Esophagus (tissue), 2 donors: ENCODE measurements at regions not wholly inside any gene's neighbourhood (a gene's known extent, or its start where the extent isn't known, plus 50 kb on each side); places are given as distances from the start of the nearest gene placed in this dataset.

Experiments used
- H3K27ac ChIP-seq, 2 donors: one replicate each; pipeline ENCODE4 v1.5.1; 2013; ENCODE audit warnings: low read depth in 2 of 2, mild to moderate bottlenecking in 2 of 2, inconsistent platforms in 1 of 2, low read length in 1 of 2, moderate library complexity in 1 of 2
- H3K27me3 ChIP-seq, 2 donors: one replicate each; pipeline ENCODE4 v1.6.1; 2013; ENCODE audit warnings: low read length in 2 of 2, control low read depth in 1 of 2, mild to moderate bottlenecking in 1 of 2; ENCODE audit not compliant: insufficient read depth in 2 of 2, control insufficient read depth in 1 of 2
- H3K36me3 ChIP-seq, 2 donors: one replicate each; pipeline ENCODE4 v1.6.1; 2013; ENCODE audit warnings: low read length in 1 of 2; ENCODE audit not compliant: control insufficient read depth in 2 of 2, insufficient read depth in 2 of 2
- H3K4me1 ChIP-seq, 2 donors: one replicate each; pipeline ENCODE4 v1.6.1; 2013; ENCODE audit warnings: low read length in 1 of 2; ENCODE audit not compliant: control insufficient read depth in 2 of 2, insufficient read depth in 2 of 2
- H3K4me3 ChIP-seq, 2 donors: one replicate each; pipeline ENCODE4 v1.5.1; 2013; ENCODE audit warnings: low read length in 2 of 2, mild to moderate bottlenecking in 2 of 2, low read depth in 1 of 2, moderate library complexity in 1 of 2
- H3K9me3 ChIP-seq, 2 donors: one replicate each; pipeline ENCODE4 v1.6.1; 2013; ENCODE audit warnings: mild to moderate bottlenecking in 2 of 2, low read depth in 1 of 2, low read length in 1 of 2, moderate library complexity in 1 of 2; ENCODE audit not compliant: control insufficient read depth in 2 of 2, insufficient read depth in 1 of 2
- WGBS, 2 donors: extraction: QIAGEN DNeasy Blood & Tissue Kit; methylation state at CpG; one replicate each; pipeline ENCODE4 v1.1.7; 2013; 5-methylcytosine and 5-hydroxymethylcytosine counted together
- donor health status: healthy with polysubstance abuse.
- donor health status: Bipolar disorder and iron deficiency.

- 80 to 87% methylated on average over 2 of the region's 2 CpGs for WGBS, 2 donors
- H3K4me3 ChIP-seq = no peak overlapping the region
- H3K36me3 ChIP-seq = no peaks in the 10 kb centered on the region
- H3K9me3 ChIP-seq = no peaks in the 10 kb centered on the region
- no peaks in the 10 kb centered on the region for H3K27me3 ChIP-seq
- H3K27ac ChIP-seq = no peak overlapping the region
- H3K4me1 ChIP-seq = no peaks in the 10 kb centered on the region
Observed at GRCh38 chr21:16847211-16847610, 665.6 kb upstream of the CXADR start.

- 79 to 89% methylated on average over 2 of the region's 2 CpGs for WGBS, 2 donors
- Histone ChIP-seq H3K27ac (no peak overlapping the region), H3K27me3 (no peaks in the 10 kb centered on the region), H3K4me1 (no peaks in the 10 kb centered on the region), H3K4me3 (no peak overlapping the region), H3K36me3 (no peaks in the 10 kb centered on the region), H3K9me3 (no peaks in the 10 kb centered on the region)
Observed at GRCh38 chr21:16851054-16851453, 661.8 kb upstream of the CXADR start.

- no peaks in the 10 kb centered on the region for H3K4me1 ChIP-seq
- no peak overlapping the region for H3K4me3 ChIP-seq
- H3K9me3 ChIP-seq = no peaks in the 10 kb centered on the region
- no peak overlapping the region for H3K27ac ChIP-seq
- no peaks in the 10 kb centered on the region for H3K27me3 ChIP-seq
- no peaks in the 10 kb centered on the region for H3K36me3 ChIP-seq
Observed at GRCh38 chr21:16855164-16855667, 657.6 kb upstream of the CXADR start.

GRCh38 chr21:16863362-16863905 is 649.4 kb upstream of the CXADR start:
- H3K27ac ChIP-seq = no peak overlapping the region
- WGBS, 2 donors = 90 to 93% methylated on average over 1 of the region's 1 CpG

GRCh38 chr21:16863908-16864307 is 648.9 kb upstream of the CXADR start:
- WGBS, 2 donors = 74 to 84% methylated on average over 4 of the region's 4 CpGs
- no peaks in the 10 kb centered on the region for H3K36me3 ChIP-seq
- H3K9me3 ChIP-seq = no peaks in the 10 kb centered on the region
- no peaks in the 10 kb centered on the region for H3K27me3 ChIP-seq
- H3K27ac ChIP-seq = no peak overlapping the region
- H3K4me1 ChIP-seq = no peaks in the 10 kb centered on the region
- no peak overlapping the region for H3K4me3 ChIP-seq

More at GRCh38 chr21:16863362-16863905, 649.4 kb upstream of the CXADR start:
- H3K4me1 ChIP-seq = no peaks in the 10 kb centered on the region
- no peaks in the 10 kb centered on the region for H3K36me3 ChIP-seq
- no peak overlapping the region for H3K4me3 ChIP-seq
- H3K27me3 ChIP-seq = no peaks in the 10 kb centered on the region
- no peaks in the 10 kb centered on the region for H3K9me3 ChIP-seq

- Histone ChIP-seq H3K27ac (no peak overlapping the region), H3K4me1 (no peaks in the 10 kb centered on the region), H3K27me3 (no peaks in the 10 kb centered on the region), H3K4me3 (no peak overlapping the region), H3K36me3 (no peaks in the 10 kb centered on the region), H3K9me3 (no peaks in the 10 kb centered on the region)
Observed at GRCh38 chr21:16865632-16866031, 647.2 kb upstream of the CXADR start.

GRCh38 chr21:16866851-16867250 is 646.0 kb upstream of the CXADR start:
- Histone ChIP-seq H3K9me3 (no peaks in the 10 kb centered on the region), H3K27ac (no peak overlapping the region), H3K27me3 (no peaks in the 10 kb centered on the region), H3K36me3 (no peaks in the 10 kb centered on the region), H3K4me1 (no peaks in the 10 kb centered on the region), H3K4me3 (no peak overlapping the region)
- WGBS, 2 donors = 93 to 98% methylated on average over 4 of the region's 4 CpGs

- Histone ChIP-seq H3K9me3 (no peaks in the 10 kb centered on the region), H3K27me3 (no peaks in the 10 kb centered on the region), H3K36me3 (no peaks in the 10 kb centered on the region), H3K4me1 (no peaks in the 10 kb centered on the region), H3K4me3 (no peak overlapping the region), H3K27ac (no peak overlapping the region)
- 76 to 95% methylated on average over 1 of the region's 1 CpG for WGBS, 2 donors
Observed at GRCh38 chr21:16870103-16870502, 642.7 kb upstream of the CXADR start.

- WGBS, 2 donors = 74 to 88% methylated on average over 1 of the region's 1 CpG
- no peaks in the 10 kb centered on the region for H3K4me1 ChIP-seq
- H3K27ac ChIP-seq = no peak overlapping the region
Observed at GRCh38 chr21:16872616-16873015, 640.2 kb upstream of the CXADR start.

GRCh38 chr21:16873176-16873575 is 639.7 kb upstream of the CXADR start:
- no peaks in the 10 kb centered on the region for H3K36me3 ChIP-seq
- WGBS, 2 donors = 90 to 93% methylated on average over 2 of the region's 2 CpGs
- no peaks in the 10 kb centered on the region for H3K4me1 ChIP-seq

More at GRCh38 chr21:16872616-16873015, 640.2 kb upstream of the CXADR start:
- Histone ChIP-seq H3K9me3 (no peaks in the 10 kb centered on the region), H3K36me3 (no peaks in the 10 kb centered on the region), H3K27me3 (no peaks in the 10 kb centered on the region), H3K4me3 (no peak overlapping the region)

More at GRCh38 chr21:16873176-16873575, 639.7 kb upstream of the CXADR start:
- no peak overlapping the region for H3K4me3 ChIP-seq
- H3K9me3 ChIP-seq = no peaks in the 10 kb centered on the region
- H3K27ac ChIP-seq = no peak overlapping the region
- no peaks in the 10 kb centered on the region for H3K27me3 ChIP-seq
